GM20000 (cell line): ENCODE measurements at regions not wholly inside any gene's neighbourhood (a gene's known extent, or its start where the extent isn't known, plus 50 kb on each side); places are given as distances from the start of the nearest gene placed in this dataset.

ENCODE experiments used
- DNase-seq: peaks from one replicate; pipeline ENCODE4 v3.0.0; 2012; ENCODE audit warnings: low spot score
- TF ChIP-seq, protein P1 (sequence below): IDR thresholded peaks from 2 replicates; pipeline ENCODE4 v1.5.1; 2012; ENCODE audit warnings: mild to moderate bottlenecking, control low read depth; ENCODE audit errors: extremely low read depth, missing control alignments

DNA sequence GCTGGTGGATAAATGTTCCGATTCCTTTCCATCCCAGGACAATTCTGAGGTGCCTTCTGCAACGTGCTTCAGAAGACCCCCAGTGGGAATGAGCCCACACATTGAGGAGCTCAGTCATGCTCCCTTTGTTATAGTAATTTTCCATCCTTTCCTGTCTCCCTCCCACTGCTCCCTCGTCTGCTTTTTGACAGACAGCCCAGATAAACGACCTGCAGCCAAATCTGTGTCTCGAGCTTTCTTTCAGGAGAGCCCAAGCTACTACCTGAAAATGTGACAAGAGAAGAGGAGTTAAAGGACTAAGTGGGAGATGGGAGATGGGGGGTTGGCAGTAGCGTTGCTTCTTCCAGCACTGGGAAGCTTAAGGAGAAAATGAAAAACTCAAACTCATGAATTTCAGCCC, 65.9 kb upstream of the LRRN2 start:
- no peak for DNase-seq
- TF ChIP-seq, protein P1, sequence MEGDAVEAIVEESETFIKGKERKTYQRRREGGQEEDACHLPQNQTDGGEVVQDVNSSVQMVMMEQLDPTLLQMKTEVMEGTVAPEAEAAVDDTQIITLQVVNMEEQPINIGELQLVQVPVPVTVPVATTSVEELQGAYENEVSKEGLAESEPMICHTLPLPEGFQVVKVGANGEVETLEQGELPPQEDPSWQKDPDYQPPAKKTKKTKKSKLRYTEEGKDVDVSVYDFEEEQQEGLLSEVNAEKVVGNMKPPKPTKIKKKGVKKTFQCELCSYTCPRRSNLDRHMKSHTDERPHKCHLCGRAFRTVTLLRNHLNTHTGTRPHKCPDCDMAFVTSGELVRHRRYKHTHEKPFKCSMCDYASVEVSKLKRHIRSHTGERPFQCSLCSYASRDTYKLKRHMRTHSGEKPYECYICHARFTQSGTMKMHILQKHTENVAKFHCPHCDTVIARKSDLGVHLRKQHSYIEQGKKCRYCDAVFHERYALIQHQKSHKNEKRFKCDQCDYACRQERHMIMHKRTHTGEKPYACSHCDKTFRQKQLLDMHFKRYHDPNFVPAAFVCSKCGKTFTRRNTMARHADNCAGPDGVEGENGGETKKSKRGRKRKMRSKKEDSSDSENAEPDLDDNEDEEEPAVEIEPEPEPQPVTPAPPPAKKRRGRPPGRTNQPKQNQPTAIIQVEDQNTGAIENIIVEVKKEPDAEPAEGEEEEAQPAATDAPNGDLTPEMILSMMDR = no peak

DNA sequence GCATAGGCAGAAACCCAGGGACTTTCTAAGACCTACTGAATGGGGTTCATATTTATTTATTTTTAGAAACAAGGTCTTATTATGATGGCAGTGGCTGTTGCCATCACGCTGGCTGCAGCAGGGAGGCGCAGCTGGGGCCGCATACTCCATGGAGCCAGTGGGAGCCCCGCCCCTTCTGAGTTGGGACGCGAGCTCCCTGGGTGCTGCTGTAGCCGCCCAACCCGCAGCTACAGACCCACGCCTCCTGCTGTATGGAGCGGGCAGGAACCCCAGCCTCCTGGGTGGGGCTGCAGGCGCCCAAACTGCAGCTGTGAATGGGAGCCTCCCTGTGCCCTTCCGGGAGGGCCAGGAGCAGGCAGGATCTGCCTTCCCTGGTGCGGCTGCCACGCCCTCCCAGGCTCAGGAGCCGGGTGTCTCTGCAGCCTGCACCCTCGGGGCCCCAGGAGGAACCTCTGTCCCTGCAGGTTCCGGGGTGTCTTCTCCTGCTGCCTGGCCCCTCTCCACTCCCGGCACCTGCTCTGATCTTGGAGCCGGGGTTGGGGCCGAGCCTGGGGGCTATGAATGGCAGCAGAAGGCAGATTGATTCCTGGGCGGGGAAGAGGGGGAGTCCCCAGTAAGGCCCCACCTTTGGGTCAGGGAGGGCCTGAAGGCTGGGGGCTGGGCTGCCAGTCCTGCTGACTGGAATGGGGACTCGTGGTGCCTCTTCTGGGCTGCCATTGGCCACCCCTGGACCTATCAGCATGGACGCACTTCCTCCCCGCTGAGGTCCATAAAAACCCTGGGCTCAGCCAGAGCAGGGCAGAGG, 66.5 kb upstream of the LRRN2 start:
- no peak for DNase-seq
- TF ChIP-seq, protein P1 = no peak

DNA sequence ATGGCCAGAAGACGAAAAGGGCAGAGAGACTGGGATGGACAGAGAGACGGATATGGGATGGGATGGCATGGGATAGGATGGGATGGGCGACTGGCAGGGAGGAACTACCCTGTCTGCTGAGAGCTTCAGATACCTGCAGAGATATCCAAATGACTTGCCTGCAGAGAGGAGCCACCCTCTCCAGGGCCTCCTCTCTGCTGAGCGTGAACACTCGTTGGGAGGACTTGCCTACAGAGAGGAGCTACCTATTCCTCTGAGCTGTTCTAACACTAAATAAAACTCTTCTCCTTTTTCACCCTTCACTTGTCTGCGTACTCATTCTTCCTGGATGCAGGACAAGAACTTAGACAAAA, 67.1 kb upstream of the LRRN2 start:
- TF ChIP-seq, protein P1 = no peak
- no peak for DNase-seq

DNA sequence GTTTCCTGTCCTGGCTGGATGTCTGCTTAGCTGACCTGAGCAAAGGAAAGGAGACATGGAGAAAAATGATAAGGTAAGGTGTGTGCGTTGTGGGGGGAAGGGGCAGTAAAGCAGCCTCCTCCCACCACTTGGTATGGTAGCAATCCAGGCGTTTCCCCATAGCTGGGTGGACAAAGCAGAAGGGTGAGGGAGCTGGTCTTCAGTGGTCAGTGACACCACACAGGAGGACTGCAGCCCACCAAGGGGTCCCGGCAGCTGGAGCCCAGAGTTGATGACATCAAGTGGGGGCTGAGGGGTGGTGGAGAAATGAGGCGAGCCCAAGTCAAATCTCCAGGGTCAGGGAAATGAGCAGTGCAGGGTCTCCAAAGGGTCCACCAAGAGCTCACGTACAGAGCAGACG, 69.3 kb upstream of the LRRN2 start:
- TF ChIP-seq, protein P1 = no peak
- no peak for DNase-seq

DNA sequence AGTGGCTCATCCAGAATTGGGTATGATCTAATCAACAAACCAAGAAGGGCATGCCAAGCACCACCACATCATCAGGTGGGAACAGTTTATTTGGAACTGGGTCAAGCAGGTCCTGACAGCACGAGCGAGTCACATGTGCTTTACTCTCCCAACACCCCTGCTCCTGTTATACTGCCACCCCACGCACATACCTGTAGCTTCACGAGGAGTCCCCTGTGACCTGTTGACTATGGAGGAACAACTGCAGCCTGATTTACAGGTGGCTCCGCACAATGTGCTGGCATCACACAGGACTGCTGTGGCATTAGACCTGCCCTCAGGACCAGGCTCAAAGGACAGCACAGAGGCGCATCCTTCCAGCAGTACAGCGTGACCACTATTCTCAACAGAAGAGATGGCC, 70.8 kb upstream of the LRRN2 start:
- TF ChIP-seq, protein P1 = no peak
- DNase-seq = no peak

DNA sequence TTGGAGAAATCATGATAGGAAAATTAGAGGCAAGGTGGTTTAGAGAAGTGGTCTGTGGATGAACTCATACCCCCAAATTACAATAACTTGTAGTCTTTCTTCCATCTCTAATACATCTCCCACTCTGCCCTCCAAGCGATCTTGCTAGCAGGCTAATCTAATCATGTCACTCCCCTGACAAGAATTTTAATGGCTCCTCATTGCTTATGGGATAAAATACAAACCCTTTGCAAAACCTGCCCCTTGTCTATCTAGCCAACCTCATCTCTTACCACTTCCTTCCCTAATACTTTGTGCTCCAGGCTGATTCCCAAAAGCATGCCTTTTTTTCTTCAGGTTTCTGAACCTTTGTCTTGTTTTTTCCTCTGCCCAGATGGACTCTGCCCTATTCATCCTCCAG, 71.3 kb upstream of the LRRN2 start:
- no peak for DNase-seq
- TF ChIP-seq, protein P1 = no peak

DNA sequence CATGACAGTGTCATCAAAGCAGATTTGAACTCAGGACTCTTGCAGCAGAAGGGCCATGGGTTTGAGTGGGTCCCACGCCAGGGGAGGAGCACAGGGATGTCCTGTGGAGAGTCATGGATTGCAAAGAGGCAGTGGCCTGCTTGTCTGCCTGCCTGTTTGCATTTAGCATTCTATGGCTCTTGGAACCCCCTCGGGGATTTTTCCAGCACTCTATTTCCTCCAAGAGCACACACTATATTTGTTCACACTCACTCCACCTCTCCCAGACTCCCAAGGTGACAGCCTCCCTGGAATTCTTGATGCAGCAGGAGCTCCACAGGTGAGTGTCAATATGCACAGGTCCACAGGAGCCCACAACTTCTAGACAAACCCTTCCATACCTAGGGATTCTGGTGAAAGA, 73.1 kb upstream of the LRRN2 start:
- no peak for DNase-seq
- TF ChIP-seq, protein P1 = no peak
